GM06990 (cell line): ENCODE measurements at regions not wholly inside any gene's neighbourhood (a gene's known extent, or its start where the extent isn't known, plus 50 kb on each side); places are given as distances from the start of the nearest gene placed in this dataset.

Experiments
- DNase-seq: peaks from one replicate; pipeline ENCODE4 v3.0.0-alpha.2; 2011; ENCODE audit not compliant: insufficient read length; ENCODE audit errors: extremely low read depth
- H3K27me3 ChIP-seq: replicated peaks from 2 replicates; pipeline ENCODE4 v1.6.0; 2011; ENCODE audit warnings: low read length; ENCODE audit not compliant: control insufficient read depth, insufficient read depth
- H3K36me3 ChIP-seq: 2 replicates; pipeline ENCODE4 v1.5.1; 2011; ENCODE audit warnings: low read length; ENCODE audit not compliant: control insufficient read depth, insufficient read depth
- H3K4me3 ChIP-seq: replicated peaks from 2 replicates; pipeline ENCODE4 v1.5.1; 2011; ENCODE audit warnings: low read depth, mild to moderate bottlenecking, control low read depth, low read length
- CTCF ChIP-seq: IDR thresholded peaks from 2 replicates; pipeline ENCODE4 v1.5.1; 2011; ENCODE audit warnings: low read length, control low read depth, mild to moderate bottlenecking, inconsistent platforms; ENCODE audit not compliant: insufficient read depth, poor library complexity, severe bottlenecking

- no peaks in the 10 kb centered on the region for H3K27me3 ChIP-seq
- no peak overlapping the region for H3K4me3 ChIP-seq
- no peaks in the 10 kb centered on the region for H3K36me3 ChIP-seq
- no peak for TF ChIP-seq CTCF
- no peak for DNase-seq
These were observed 157.9 kb downstream of the CD83 start for GRCh38 chr6:14275493-14275851.

DNA sequence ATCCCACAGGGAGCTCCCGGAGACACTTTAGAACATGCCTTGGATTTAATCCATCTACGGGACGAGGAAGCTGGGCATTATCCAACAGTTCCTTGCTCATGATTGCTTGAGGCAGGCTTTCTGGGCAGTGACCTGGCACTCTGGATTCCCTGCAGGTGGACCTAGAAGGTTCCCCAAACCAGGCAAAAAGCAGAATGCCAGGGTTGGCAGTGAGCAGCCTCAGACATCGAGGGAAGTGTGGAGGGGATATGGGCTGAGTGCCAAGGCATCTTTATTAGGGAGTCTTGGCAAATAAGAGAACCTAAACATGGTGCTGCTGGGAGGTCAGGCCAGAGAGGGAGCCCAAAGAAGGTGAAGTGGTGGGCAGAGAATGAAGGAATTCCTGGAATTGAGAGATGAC lies 158.5 kb downstream of the CD83 start:
- DNase-seq = no peak
- Histone ChIP-seq H3K36me3 (no peaks in the 10 kb centered on the region), H3K27me3 (no peaks in the 10 kb centered on the region), H3K4me3 (no peak overlapping the region)
- no peak for TF ChIP-seq CTCF

- peak; percentile 43 for DNase-seq
- Histone ChIP-seq H3K27me3 (no peaks in the 10 kb centered on the region), H3K36me3 (no peaks in the 10 kb centered on the region), H3K4me3 (no peak overlapping the region)
- TF ChIP-seq CTCF = no peak
These were observed 159.3 kb downstream of the CD83 start for GRCh38 chr6:14276667-14277404.

GRCh38 chr6:14277405-14277930 lies 159.9 kb downstream of the CD83 start:
- no peak for TF ChIP-seq CTCF
- Histone ChIP-seq H3K27me3 (no peaks in the 10 kb centered on the region), H3K4me3 (no peak overlapping the region), H3K36me3 (no peaks in the 10 kb centered on the region)
- DNase-seq = no peak

GRCh38 chr6:14278006-14278405 lies 160.4 kb downstream of the CD83 start:
- TF ChIP-seq CTCF = no peak
- DNase-seq = no peak
- H3K36me3 ChIP-seq = no peaks in the 10 kb centered on the region
- no peaks in the 10 kb centered on the region for H3K27me3 ChIP-seq
- no peak overlapping the region for H3K4me3 ChIP-seq
